ENCODE measurements at regions not wholly inside any gene's neighbourhood (a gene's known extent, or its start where the extent isn't known, plus 50 kb on each side); places are given as distances from the start of the nearest gene placed in this dataset.

GRCh38 chr20:63096681-63097335 is 90.0 kb upstream of the BHLHE23 start:
- TF ChIP-seq CTCF (IDR thresholded peaks at IDR 0.05; ENCODE audit: insufficient read depth, low read length, poor library complexity, severe bottlenecking): no peak
- TF ChIP-seq EZH2phosphoT487 (conservative IDR thresholded peaks at IDR 0.05; ENCODE audit: low read length): no peak
